Medulla oblongata (tissue), 1 donor: ENCODE measurements at regions not wholly inside any gene's neighbourhood (a gene's known extent, or its start where the extent isn't known, plus 50 kb on each side); places are given as distances from the start of the nearest gene placed in this dataset.
"Not testable (repeated sequence)": the region's sequence is repeated elsewhere in the genome, so short reads cannot be mapped to it uniquely, and the experiment has no call there.

Experiments
- DNase-seq: peaks from one replicate; pipeline ENCODE4 v3.0.0-alpha.2; 2015; ENCODE audit errors: extremely low spot score

- DNase-seq = no peak
These were observed 101.7 kb downstream of the BMS1 start for GRCh38 chr10:42883993-42884983.

- DNase-seq = no peak
These were observed 103.1 kb downstream of the BMS1 start for GRCh38 chr10:42885491-42886270.

DNA sequence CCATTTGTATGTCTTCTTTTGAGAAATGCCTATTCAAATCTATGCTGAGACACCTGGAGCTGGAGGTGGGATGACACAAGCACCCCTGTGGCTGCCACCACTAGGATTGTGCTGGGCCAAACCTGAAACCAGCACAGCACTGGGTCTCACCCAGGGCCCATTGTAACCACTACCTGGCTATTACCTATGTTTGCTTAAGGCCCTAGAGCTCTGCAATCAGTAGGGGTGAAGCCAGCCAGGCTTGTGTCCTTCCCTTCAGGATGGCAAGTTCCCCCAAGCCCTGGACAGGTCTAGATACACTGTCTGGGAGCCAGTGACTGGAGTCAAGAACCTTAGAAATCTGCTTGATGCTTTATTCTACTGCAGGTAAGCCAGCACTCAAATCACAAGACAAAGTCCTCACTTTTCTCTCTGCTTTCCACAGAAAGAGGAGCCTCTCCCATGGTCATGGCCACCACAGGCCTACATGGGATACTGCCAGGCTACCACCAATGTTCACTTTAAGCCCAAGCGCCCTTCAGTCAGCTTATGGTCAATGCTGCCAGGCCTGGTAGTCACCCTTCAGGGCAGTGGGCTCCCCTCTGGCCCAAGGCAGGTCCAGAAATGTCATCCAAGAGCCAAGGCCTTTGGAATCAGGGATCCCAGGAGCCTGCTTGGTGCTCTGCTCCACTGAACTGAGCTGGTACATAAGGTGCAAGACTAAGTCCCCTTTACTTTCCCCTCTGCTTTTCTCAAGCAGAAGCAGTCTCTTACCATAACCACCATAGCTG is 105.3 kb downstream of the BMS1 start:
- DNase-seq = no peak

GRCh38 chr10:42888504-42889095 is 106.0 kb downstream of the BMS1 start:
- no peak for DNase-seq

DNA sequence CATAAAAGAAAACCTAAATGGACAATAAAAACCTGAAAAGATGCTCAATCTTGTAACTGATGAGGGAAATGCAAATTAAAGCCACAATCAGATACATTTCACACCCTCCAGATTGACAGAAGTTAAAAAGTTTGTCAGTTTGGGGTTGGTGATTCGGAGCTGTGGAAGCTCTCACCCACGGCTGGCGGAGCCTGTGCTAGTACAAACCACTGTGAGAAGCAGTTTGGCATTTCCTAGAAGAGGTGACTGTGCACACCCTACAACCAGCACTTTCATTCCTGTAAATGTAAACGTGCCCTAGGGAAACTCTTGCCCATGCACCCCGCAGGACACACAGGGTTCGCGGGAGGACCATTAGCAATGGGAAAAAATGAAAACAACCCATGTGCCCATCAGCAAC is 114.1 kb downstream of the BMS1 start:
- DNase-seq = no peak

DNA sequence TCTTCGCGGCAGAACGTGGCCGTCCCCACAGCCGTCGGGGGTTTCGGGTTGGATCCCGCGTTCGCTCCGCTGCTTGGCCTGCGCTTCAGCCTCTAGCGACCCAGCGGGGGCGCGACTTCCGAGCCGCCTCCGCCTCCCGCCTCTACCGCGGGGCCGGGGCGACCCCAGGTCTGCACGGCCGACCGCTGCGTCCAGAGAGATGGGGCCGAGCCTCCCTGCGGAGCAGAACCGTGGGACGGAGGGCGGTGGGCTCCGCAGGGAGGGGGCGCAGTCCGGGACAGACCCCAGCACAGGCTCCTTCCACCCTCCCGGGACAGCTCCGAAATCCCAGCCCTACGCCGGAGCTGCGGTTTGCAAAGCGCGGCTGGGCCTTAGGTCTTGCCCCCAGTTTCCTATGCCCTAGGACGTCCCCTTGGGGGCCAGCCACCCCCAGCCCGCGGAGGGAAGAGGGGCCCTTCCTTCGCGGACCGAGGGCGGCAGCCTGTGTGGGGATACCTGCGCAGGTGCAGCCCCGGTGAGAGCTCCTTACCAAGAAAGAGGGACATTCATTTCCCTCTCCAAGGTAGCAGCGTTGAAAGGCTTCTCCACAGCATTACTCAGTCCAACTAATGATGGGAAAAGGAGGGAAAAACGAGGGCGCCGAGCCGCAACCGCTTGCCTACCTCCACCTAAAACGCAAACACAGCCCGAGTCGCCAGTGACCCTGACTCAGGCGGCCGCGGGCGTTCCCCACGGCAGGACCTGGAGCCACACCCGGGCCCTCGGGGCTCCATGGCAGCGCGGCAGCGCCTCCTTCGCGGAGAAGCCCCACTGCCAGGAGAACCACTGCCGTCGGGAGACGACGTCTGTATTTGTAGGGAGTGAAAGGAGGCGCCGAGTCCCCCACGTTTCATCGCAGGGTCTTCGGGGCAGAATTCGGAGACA is 115.7 kb downstream of the BMS1 start:
- no peak for DNase-seq

- DNase-seq = no peak
These were observed 116.4 kb downstream of the BMS1 start for GRCh38 chr10:42899036-42899435.

DNA sequence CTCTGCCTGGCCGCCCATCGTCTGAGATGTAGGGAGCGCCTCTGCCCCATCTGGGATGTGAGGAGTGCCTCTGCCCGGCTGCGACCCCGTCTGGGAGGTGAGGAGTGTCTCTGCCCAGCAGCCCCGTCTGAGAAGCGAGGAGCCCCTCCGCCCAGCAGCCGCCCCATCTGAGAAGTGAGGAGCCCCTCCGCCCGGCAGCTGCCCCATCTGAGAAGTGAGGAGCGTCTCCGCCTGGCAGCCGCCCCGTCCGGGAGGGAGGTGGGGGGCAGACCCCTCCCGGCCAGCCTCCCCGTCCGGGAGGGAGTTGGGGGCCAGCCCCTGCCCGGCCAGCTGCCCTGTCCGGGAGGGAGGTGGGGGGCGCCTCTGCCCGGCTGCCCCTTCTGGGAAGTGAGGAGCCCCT is 117.8 kb downstream of the BMS1 start:
- not testable (repeated sequence) for DNase-seq

DNA sequence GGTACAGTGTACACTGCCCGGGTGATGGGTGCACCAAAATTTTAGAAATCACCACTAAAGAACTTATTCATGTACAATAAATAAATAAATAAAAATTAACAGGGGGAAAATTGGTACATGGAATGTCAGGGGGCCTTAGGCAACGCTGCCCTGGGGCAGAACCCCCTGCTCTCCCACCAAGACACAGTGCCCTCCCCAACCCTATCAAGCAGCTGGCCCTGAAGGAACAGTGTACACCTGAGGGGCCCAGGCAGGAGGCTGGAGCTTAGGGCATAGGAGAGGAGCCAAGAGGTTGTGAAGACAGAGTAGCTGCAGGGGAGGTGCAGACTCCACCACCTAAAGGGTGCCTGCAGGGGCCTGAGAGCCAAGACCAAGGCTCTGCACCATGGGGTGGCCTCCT is 128.8 kb downstream of the BMS1 start:
- DNase-seq = no peak

DNA sequence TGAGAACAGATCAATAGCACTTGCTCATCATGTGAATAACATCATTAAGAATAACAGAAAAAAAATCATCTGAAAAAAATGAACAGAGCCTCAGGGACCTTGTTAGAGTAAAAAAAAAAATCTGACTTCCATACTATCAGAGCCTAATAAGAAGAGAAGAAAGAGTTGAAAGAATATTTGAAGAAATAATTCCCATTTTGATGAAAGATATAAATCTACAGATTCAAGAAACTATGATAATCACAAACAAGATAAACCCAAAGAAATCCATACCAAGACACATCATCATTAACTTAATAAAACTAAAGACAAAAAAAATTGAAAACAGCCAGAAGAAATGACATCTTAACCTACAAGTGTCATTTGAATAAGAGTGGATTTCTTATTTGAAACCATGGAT is 134.4 kb downstream of the BMS1 start:
- no peak for DNase-seq

GRCh38 chr10:42917821-42918220 is 135.2 kb downstream of the BMS1 start:
- DNase-seq = no peak

- DNase-seq = no peak
These were observed 139.4 kb downstream of the BMS1 start for GRCh38 chr10:42921951-42922350.

GRCh38 chr10:42924484-42924883 is 141.9 kb downstream of the BMS1 start:
- DNase-seq = no peak

DNA sequence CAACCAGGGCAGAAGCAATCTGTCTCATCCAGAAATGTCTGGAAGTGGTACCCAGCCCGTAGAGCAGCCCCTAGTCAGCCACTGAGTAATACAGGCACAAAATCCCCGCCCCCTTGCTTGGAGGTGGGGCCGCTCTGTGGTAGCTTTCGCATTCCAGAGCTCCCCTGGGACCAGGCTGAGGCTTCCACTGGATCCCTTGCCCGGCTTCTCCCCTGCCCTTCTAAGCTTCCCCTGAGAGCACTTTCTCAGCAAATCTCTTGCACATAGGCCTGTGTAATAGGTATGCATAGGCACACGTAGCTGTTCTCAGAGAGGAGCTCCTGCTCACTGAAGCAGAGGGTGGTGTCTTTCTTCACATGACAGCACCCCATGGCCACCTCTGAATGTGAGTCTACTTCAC is 144.2 kb downstream of the BMS1 start:
- no peak for DNase-seq

DNA sequence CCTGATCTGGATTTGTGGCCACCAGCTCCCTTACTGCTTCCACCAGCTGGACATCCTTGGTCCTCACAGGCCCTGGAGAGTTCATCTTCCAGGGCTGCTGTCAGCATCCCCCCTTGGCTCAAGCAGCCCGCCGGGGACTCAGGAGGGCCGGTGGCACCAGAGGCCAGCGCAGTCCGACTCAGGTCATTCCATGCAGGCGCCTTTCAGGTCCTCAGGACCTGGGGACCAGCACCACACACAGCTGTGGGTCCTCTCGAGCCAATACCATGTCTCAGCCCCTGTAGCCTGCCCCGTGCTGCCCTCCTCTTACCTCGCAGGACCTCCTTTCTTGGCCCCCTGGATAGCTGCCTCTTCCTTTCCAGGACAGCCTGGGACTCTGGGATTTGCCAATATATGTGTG is 145.5 kb downstream of the BMS1 start:
- DNase-seq = no peak

DNA sequence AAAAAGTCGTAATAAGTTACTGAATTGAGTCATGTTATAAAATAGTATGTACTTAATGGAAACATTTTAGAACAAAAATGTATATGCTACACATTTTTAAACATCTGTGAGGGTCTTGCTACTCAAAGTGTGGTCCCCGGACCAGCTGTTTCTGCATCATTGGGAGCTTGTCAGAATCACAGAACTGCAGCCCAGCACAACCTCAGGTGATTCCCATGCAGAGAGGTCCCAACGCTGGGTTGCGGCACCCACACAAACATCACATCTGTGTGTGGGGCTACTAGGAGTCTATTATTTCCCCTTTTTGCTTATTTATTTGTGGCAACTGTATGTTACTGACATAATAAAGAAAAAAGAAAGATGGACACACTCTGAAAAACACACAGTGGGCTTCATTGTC is 146.6 kb downstream of the BMS1 start:
- no peak for DNase-seq

GRCh38 chr10:42929993-42930392 is 146.9 kb upstream of the RET start:
- DNase-seq = no peak

- DNase-seq = no peak
These were observed 146.2 kb upstream of the RET start for GRCh38 chr10:42930516-42931192.

GRCh38 chr10:42932116-42932515 is 144.8 kb upstream of the RET start:
- DNase-seq = no peak
